PC-3 (cell line): ENCODE measurements at regions not wholly inside any gene's neighbourhood (a gene's known extent, or its start where the extent isn't known, plus 50 kb on each side); places are given as distances from the start of the nearest gene placed in this dataset.

Source experiments
- EZH2 ChIP-seq: fragments of 300-600 bp; sonication (generic); IDR thresholded peaks from one replicate; pipeline ENCODE4 v1.6.1; 2017; ENCODE audit warnings: antibody characterized with exemption, mild to moderate bottlenecking, low read length; ENCODE audit not compliant: unreplicated experiment
- EZH2phosphoT487 ChIP-seq: fragments of 300-600 bp; sonication (generic); IDR thresholded peaks from 2 replicates; pipeline ENCODE4 v1.6.1; 2018; ENCODE audit warnings: mild to moderate bottlenecking, antibody characterized with exemption, low read length, borderline replicate concordance
- TF ChIP-seq, protein P1 (sequence below): fragments of 300-600 bp; sonication (generic); conservative IDR thresholded peaks from 2 replicates; pipeline ENCODE4 v1.5.1; 2017; ENCODE audit warnings: antibody characterized with exemption, low read depth, mild to moderate bottlenecking, low read length

DNA sequence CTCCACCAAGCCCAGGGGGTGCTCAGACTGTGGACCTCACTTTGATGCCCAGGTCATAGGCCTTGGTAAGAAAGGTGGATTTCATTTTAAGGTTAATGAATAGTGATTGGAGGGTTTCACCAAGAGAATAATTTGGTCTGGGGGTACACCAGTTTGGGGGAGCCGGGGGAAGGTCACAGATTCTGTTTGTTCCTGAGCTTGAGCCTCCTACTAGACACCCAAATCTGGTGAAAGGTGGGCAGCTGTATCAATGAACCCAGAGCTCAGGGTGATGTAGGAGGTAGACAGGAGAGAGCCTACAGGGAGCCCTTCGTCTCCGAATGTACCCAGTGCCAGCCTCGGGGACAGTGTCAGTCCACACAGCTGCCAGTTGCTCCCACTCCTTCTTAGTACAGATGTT is 63.7 kb upstream of the ATP12A start:
- TF ChIP-seq, protein P1, sequence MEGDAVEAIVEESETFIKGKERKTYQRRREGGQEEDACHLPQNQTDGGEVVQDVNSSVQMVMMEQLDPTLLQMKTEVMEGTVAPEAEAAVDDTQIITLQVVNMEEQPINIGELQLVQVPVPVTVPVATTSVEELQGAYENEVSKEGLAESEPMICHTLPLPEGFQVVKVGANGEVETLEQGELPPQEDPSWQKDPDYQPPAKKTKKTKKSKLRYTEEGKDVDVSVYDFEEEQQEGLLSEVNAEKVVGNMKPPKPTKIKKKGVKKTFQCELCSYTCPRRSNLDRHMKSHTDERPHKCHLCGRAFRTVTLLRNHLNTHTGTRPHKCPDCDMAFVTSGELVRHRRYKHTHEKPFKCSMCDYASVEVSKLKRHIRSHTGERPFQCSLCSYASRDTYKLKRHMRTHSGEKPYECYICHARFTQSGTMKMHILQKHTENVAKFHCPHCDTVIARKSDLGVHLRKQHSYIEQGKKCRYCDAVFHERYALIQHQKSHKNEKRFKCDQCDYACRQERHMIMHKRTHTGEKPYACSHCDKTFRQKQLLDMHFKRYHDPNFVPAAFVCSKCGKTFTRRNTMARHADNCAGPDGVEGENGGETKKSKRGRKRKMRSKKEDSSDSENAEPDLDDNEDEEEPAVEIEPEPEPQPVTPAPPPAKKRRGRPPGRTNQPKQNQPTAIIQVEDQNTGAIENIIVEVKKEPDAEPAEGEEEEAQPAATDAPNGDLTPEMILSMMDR: no peak
- TF ChIP-seq EZH2phosphoT487 (no peak), EZH2 (no peak)
